ENCODE measurements at regions not wholly inside any gene's neighbourhood (a gene's known extent, or its start where the extent isn't known, plus 50 kb on each side); places are given as distances from the start of the nearest gene placed in this dataset.

GRCh38 chr9:120236596-120236995, 343.4 kb downstream of the CDK5RAP2 start:
- no peaks in the 10 kb centered on the region for H3K27me3 ChIP-seq (ENCODE audit: control insufficient read depth, insufficient read depth, low read length)
- no peak overlapping the region for H3K4me3 ChIP-seq (ENCODE audit: low read depth, low read length)
- no peak for TF ChIP-seq CTCF (IDR thresholded peaks at IDR 0.05; ENCODE audit: insufficient read depth, low read length, poor library complexity, severe bottlenecking)
- no peak for DNase-seq (ENCODE audit: low read depth)
- H3K36me3 ChIP-seq (ENCODE audit: control insufficient read depth, insufficient read depth, low read length): no peaks in the 10 kb centered on the region

GRCh38 chr9:120235081-120235480, 344.9 kb downstream of the CDK5RAP2 start:
- no peak for DNase-seq (ENCODE audit: low read depth)
- Histone ChIP-seq H3K36me3 (ENCODE audit: control insufficient read depth, insufficient read depth, low read length) (no peaks in the 10 kb centered on the region), H3K27me3 (ENCODE audit: control insufficient read depth, insufficient read depth, low read length) (no peaks in the 10 kb centered on the region), H3K4me3 (ENCODE audit: low read depth, low read length) (no peak overlapping the region)
- TF ChIP-seq CTCF (IDR thresholded peaks at IDR 0.05; ENCODE audit: insufficient read depth, low read length, poor library complexity, severe bottlenecking): no peak

GRCh38 chr9:120230227-120230626, 349.7 kb downstream of the CDK5RAP2 start:
- Histone ChIP-seq H3K27me3 (ENCODE audit: control insufficient read depth, insufficient read depth, low read length) (no peaks in the 10 kb centered on the region), H3K36me3 (ENCODE audit: control insufficient read depth, insufficient read depth, low read length) (no peaks in the 10 kb centered on the region), H3K4me3 (ENCODE audit: low read depth, low read length) (no peak overlapping the region)
- no peak for TF ChIP-seq CTCF (IDR thresholded peaks at IDR 0.05; ENCODE audit: insufficient read depth, low read length, poor library complexity, severe bottlenecking)
- no peak for DNase-seq (ENCODE audit: low read depth)

- no peak for TF ChIP-seq CTCF (IDR thresholded peaks at IDR 0.05; ENCODE audit: insufficient read depth, low read length, poor library complexity, severe bottlenecking)
Observed at GRCh38 chr9:120221844-120222243, 358.1 kb downstream of the CDK5RAP2 start.

GRCh38 chr9:120214332-120214731, 365.6 kb downstream of the CDK5RAP2 start:
- H3K27me3 ChIP-seq (ENCODE audit: control insufficient read depth, insufficient read depth, low read length): peaks cover 3% of the 10 kb centered on the region
- no peak for DNase-seq (ENCODE audit: low read depth)
- no peak overlapping the region for H3K4me3 ChIP-seq (ENCODE audit: low read depth, low read length)
- no peaks in the 10 kb centered on the region for H3K36me3 ChIP-seq (ENCODE audit: control insufficient read depth, insufficient read depth, low read length)
- no peak for TF ChIP-seq CTCF (IDR thresholded peaks at IDR 0.05; ENCODE audit: insufficient read depth, low read length, poor library complexity, severe bottlenecking)

More at GRCh38 chr9:120221844-120222243, 358.1 kb downstream of the CDK5RAP2 start:
- DNase-seq (ENCODE audit: low read depth): no peak
- no peaks in the 10 kb centered on the region for H3K27me3 ChIP-seq (ENCODE audit: control insufficient read depth, insufficient read depth, low read length)
- no peak overlapping the region for H3K4me3 ChIP-seq (ENCODE audit: low read depth, low read length)
- H3K36me3 ChIP-seq (ENCODE audit: control insufficient read depth, insufficient read depth, low read length): no peaks in the 10 kb centered on the region

GRCh38 chr9:120212853-120213200, 367.1 kb downstream of the CDK5RAP2 start:
- no peaks in the 10 kb centered on the region for H3K36me3 ChIP-seq (ENCODE audit: control insufficient read depth, insufficient read depth, low read length)
- no peak for DNase-seq (ENCODE audit: low read depth)
- H3K27me3 ChIP-seq (ENCODE audit: control insufficient read depth, insufficient read depth, low read length): peaks cover 3% of the 10 kb centered on the region
- H3K4me3 ChIP-seq (ENCODE audit: low read depth, low read length): no peak overlapping the region
- no peak for TF ChIP-seq CTCF (IDR thresholded peaks at IDR 0.05; ENCODE audit: insufficient read depth, low read length, poor library complexity, severe bottlenecking)

All from kidney epithelial cell (primary cell).